HPDE6-E6E7 (cell line): ENCODE measurements at regions not wholly inside any gene's neighbourhood (a gene's known extent, or its start where the extent isn't known, plus 50 kb on each side); places are given as distances from the start of the nearest gene placed in this dataset.
"Not testable (repeated sequence)": the region's sequence is repeated elsewhere in the genome, so short reads cannot be mapped to it uniquely, and the experiment has no call there.

ENCODE experiments used
- DNase-seq: peaks from one replicate; pipeline ENCODE4 v3.0.0; 2011; ENCODE audit warnings: missing footprints; ENCODE audit errors: extremely low spot score

DNA sequence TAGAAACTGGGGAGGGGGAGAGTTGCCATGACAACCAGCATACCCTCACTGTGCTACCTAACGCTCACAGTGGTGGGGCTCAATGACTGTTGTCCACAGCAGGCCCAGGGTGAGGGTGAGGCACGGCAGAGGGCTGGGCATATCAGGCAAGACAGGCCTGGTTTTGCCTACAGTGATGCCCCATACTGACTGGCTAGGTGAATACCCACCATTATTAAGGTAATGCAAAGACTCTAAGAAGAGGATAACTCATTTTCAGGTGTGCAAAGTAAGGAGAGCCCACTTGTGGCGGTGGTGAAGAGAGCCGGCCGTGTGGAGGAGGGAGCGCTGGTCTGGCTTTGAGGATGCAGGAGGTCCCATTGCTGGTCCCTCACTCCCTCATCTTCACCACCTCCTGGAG is 422.3 kb downstream of the FUT8 start:
- no peak for DNase-seq

DNA sequence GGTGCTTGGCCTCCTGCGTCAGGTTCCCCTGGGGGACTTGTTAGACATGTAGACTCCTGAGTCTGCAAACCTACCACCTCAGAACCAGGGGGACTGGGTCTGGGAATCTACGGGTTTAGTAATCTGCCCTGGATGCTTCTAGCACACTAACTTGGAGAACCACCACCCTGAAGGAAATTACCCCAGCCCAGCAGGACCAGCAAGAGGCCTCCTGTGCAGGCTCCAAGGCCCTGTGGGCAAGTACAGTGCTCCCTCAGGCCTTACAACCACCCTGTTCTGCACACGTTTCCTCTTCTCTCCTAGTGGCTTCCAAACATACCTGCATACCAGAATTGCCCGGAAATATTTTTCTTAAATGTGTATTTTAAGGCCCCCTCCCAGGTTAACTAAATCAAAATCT is 423.0 kb downstream of the FUT8 start:
- DNase-seq, result no peak

DNA sequence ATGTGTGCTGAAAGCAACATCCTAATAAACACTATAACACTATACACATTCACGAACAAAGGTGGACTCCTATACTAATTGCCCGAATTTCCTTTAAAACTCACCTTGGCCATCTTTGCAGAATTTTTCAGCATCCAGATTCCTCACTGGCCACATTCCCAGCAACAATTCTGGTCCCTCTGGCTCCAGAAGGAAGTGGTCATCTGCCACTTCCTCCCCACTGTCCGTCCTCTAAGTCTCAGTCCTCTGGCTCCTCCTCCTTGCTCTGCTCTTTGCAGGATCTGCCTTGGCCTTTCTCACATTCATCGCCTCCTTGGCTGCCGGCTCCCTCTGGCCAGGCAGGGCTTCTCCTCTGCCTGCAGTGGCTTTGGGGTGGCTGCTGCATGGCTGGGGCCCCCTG is 426.0 kb downstream of the FUT8 start:
- no peak for DNase-seq

DNA sequence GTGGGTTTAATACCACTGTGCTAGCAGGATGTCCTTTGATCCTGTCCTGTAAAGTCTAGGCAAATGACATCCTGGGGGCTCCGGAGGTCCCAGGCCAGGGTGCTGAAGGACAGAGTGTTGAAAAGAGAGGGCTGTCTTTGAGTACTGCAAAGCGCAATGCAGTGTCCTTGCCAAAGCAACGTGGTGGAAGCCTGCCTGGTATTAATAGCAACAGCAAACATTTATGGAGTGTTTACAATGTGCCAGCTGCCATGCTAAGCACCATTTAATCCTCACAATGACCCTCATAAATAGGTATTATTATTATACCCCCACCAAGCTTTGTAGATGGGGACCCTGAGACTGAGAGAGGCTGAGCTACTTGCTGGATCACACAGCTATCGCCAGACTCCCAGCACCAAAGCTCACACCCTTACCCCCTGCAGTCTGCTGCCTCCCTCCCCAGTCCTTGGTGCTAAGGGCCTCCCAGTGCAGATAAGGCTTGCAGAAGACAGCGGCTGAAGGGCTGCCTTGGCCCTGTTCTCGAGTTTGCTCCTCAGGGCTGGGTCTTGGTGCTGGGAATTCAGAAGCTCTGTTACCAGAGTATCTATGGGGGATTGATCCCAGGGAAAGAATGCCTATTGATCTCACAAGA is 427.7 kb downstream of the FUT8 start:
- no peak for DNase-seq

DNA sequence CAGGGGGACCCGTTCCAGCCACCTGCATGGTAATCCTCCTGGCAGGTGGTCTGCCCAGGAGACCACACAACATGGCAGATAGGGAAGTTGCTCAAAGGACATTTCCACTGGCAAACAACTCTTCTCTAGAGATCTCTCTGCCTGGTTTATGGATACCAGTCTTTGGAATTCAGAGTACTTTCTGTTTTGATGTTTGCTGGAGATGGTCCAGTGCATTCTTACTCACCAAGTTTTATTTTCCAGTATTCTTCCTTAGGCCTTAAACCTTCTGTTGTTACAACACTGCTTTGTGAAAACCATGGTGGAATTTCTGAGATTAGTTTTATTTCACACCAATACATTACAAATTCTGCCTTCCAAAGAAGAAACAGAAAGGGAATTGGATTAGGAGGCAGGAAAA is 428.3 kb downstream of the FUT8 start:
- no peak for DNase-seq

DNA sequence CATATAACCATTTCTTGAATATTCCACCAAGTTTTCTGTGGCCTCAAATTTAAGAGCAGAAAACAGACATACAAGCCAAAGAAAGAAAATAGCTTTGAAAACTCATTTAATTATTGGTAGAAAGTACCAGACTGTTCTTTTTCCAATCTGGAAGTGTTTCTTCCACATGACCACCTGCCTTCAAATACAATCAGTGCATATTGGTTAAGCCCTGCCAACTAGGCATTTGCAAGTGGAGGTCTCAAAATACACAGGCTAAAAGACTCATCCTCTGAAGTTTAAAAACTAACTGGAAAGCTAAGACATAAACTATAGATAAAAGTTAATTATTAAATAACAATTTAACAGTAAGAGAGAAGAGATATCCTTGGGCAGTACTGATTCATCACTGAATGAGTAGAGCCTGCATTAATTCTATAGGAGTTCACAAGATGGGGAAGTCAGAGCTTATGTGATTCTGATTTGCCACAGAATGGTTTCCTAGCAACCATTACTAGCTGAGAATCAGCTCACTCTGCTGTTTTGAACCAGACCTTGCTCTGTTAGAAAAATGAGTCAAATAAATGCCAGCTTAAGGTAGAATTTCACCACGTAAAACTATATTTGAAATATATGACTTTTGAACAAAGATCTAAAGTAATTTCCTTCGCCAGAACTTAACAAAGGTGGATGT is 433.8 kb downstream of the FUT8 start:
- DNase-seq, result no peak

DNA sequence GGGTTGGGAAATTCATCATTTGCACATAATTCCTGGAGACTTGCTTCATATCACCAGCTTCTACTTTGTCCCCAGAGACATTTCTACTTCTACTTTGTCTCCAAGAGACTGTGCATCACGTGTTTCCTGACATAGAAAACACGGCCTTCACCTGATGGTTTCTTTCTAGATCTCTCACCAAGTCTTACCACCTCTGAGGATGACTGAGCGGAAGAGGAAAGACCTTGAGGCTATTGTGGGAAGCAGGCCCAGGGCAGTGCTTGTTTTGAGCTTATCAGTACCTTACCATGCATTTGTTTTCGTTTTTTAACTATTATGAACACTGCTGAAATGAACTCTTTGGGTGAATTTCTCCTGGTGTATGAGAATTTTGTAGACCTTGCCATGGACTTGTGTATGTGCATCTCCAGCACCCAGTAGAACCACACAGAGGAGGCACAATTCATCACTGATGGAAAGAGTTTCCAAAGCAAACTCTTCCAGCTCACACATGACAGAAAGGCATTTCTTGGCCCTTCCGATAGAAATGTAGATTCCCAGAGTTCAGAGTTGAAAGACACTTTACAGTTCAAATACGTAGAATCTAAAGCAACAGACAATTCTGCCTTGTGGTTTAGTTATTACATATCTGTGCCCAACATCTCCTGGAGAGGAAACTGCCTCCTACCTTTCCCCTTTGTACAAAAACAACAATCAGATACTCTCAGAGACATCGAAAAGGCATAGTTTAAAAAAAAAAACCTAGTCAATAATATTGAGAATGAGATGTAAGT is 434.7 kb downstream of the FUT8 start:
- DNase-seq, result no peak

DNA sequence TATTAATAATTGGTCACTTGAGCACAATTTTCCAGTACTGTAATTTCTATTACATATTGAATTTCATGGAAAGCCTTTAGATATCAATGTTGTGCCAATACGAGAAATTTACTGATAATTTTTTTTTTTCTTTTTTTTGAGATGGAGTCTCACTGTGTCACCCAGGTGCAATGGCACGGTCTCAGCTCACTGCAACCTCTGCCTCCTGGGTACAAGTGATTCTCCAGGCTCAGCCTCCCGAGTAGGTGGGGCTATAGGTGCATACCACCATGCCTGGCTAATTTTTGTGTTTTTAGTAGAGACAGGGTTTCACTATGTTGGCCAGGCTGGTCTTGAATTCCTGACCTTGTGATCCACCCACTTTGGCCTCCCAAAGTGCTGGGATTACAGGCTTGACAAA is 435.4 kb downstream of the FUT8 start:
- DNase-seq, result not testable (repeated sequence)

DNA sequence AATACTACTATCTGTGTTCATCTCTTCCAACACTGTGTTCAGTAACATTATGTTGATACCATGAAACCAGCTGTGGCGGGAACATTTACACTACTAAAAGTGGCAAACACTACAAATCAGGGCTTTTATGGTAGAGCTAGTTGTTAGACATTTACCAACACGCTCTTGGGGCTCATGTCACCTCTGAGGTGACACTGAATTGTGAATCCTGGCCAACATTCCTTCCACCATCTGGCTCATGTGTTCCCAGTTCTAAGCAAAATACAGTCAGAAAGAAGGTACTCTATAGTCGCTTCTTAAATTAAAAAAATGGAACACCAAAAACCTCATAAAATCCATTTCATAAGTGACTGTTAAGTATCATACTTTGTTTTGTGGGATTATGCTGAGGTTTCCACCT is 436.6 kb downstream of the FUT8 start:
- DNase-seq, result no peak

DNA sequence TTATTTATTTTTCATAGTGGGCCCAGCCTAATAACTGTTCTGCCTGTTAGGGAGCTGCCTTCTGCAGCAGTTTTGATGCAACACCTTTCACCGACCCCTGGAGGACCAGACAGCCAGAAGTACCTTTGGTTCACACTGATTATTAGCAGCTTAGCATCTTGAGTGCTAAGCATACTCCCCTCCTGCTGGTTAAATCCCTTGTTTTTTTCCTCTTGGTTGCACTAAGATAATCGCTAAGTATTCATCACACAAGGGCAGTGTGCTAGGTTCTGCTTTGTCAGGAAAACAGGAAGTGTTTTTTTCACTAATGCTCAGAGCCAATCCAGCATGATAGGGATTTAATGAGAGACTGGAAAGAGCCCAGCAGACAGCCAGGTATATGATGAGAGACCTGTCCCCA is 437.0 kb downstream of the FUT8 start:
- DNase-seq, result no peak

DNA sequence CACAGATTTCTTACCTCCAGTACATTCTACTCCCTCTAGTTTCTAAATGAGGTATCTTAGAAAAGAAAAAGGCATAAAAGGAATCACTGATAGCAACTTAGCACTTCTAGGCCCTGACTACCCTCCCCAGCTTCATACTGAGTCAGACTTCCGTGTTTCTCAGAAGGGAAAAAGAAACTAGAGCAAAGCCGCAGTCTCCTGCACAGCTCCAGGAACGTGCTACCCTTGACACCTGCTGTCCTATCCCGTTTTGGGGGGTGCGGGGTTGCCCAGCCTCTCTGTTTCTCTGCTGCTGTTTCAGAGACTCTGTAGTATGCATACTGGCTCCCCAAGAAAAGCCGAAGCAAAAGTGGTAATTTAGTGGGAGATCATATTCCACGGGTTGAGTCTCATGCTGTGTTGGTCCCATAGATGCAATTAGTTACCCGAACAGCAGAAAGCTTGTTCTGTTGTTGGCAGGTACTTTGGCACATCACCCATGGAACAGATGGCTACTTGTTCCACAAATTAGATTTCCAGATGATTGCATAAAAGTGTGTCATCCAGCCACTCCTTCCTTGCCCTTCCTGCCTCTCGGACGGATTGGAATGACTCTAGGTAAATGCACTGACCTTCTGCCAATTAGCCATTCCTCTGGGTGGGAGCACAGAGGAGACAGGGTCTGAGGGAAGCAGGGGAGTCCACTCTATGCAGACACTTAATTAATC is 438.1 kb downstream of the FUT8 start:
- no peak for DNase-seq

DNA sequence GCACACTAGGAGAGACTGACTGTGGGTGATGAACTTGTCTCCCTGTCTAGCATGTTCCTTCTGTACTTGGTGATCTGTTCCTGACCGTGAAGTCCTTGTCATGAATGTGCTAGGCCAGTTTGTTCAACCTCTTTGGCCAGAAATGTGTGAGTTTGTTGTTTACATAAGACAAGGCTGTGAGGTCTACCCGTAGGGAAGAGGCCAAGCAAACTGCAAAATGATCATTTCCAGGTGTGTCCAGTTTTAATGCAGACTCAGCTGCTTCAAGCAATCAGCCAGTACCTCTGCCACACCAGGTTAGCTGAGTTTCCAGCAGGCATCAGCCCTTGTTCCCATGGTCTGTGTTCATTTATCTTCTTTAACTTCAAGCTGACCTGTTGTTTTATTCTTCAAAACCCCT is 440.2 kb downstream of the FUT8 start:
- no peak for DNase-seq

DNA sequence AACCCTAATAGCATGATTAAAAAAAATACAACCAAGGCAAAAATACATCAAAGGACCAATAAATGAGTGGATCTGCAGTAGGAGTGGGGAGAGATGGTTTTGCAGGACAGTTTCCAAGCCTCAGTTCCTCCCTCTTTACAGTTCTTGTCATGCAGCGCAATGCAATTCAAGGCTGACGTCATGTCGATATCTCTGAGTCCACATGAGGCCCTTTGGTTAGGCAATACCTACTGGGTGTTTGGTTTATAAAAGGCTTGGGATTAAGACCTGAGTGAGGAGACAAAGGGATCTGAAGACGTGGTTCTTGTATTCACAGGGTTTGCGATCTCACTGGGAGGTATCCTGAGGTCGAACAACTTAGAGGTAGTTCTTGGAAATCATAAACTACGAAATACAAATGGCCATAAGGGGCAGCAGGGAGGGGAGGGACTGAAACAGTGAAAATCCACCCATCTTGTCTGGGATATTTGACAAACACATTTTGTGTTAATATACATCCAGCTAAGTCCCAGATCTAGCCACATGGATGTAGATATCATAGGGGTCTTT is 441.0 kb downstream of the FUT8 start:
- no peak for DNase-seq

DNA sequence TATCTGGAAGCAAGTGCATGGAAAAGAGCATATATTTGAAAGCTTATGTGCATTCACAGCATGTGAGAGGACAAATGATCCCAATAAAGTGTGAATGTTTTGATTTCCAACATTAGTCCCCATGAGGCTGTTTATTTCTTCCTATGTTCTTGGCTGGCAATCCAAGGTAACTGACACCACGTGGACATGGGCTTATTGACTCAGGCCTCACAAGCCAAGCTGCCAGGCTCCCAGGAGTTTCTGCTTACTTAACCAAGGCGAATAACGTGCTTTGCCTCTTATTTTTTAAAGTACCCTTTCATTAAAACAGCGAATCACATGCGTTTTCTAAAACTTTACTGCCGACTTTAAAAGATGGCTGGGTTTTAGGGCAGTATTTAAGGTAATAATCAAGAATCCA is 441.7 kb downstream of the FUT8 start:
- DNase-seq, result no peak

DNA sequence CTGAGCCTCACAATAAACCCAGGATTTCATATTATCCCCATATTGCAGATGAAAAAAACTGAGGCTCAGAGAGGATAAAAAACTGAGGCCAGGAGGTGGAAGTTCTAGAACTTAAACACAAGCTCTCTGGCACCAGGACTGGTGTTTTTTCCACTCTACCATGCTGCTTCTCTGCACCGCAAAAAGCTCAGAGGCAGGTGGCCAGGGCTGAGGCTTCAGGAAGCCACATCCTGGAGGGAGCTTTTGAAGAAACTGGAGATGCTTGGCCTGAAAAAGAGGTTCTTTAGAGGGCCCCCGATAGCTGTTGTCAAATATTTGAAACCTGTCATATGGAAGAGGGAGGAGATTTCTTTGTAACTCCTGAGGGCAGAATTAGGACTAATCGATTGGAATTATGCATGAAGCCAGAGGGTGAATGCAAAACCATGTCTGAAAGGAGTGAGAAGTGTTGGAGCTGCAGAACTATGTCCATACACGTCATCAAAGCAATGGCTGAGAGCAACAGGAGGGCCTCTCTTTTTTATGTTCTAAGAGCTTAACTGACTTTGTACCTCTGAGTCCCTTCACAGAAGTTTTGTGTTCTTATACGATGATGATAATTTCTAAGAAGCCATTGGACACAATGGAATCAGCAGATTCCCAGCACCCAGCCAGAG is 448.6 kb downstream of the FUT8 start:
- no peak for DNase-seq

DNA sequence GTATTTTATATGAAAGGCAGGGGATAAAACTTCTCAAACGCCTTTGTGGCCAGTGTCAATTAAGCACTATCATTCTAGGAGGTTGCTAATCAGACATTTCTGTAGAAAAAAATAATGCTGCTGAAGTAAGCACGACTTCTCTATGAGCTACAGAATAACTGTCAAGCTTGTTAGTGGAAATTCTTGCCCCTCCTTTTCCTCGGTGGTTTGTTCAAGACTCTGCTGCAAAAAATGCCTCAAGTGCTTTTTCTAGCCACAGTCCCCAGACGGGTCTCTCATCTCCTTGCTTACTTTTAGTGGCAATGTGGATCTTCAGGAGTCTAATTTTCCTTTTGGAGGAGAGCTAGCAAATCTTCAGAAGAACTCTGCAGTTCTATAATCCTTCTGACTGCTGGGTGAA is 452.0 kb downstream of the FUT8 start:
- no peak for DNase-seq

DNA sequence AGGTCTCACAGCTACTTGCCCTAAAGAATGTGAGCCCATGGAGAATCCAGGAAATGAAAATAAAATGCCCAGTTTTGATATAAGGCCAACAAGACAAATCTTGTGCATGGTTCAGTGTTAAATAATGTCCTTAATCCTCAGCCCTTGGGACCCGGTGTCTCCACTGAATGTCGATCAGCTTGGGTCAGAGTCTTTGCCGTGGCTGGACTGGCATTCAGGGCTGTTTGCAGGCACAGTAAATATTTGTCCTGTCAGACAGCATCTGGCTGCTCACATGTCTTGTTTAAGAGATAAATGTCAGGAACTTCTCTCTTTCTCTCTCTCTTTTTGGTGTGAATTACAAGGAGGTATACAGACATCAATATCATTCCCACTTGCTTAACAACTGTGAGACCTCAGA is 452.5 kb downstream of the FUT8 start:
- DNase-seq, result no peak

DNA sequence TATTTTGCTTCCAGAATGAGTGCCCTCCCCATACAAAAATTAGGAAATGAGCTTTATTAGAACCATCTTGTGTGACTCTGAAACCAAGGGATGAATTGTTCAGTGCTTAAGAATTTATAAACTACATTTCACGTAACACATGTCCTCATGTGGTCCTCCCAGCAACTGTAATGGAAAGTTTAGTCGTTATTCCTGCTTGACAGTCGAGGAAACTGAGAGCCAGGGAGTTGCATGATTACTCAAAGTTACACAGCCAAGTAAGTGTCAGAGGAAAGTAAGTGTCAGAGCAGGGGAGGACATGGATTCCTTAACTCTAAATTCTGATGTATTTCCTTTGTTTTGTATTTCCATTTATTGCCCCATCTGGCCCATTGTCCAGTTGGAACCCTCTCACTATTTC is 453.9 kb downstream of the FUT8 start:
- no peak for DNase-seq

DNA sequence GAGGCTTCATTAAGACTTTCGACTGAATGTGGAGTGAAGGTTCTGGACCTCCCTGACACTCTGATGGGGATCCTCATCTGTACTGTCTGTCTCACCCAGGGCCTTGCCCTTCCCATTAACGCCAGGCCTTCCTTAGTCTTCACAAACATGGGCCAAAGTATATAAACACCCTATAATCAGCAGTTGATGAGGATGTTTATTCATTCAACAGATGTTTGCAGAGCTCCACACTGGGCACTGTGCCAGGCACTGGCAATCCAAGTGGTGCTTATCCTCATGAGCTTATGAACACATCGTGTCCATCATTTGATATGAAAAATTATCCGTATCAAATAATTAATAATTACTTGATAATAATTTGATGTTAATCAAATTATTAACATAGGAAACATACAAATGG is 454.4 kb downstream of the FUT8 start:
- no peak for DNase-seq

DNA sequence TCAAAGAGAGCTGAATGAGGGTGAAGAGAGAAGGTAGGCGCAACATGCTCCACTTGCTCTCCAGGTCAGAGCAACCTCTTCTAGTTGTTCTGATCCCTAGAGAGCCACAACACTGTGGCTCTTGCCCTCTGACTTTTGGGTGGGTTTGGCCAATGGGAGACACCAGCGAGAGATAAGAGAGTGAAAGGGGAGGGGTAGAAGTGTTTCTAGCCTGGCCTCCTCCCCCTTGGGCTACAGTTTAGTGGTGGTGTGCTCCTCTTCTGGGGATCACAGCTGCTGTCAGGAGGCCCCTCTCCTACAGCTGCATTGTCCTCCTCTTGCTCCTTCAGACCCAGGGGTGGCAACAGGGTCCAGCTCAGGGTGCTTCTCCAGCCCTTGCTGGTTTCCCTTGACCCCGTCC is 454.8 kb downstream of the FUT8 start:
- no peak for DNase-seq

DNA sequence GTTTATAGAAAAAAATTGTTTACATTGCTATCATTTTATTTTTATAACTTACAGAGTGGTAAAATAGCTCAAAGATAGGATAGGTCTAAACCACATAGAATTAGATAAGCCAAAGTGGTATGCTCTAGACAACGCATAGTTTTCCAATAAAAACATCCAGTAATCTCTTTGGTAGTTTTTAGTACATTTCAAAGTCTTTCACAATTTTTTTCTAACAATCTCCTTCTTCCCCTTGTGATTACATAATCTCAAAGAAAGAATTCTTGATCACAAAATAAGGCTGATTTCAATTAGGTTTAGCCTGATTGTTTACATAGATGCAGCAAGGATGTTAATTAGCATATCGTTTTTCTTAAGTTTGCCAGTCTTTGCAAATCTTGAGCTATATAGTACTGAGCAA is 460.0 kb downstream of the FUT8 start:
- no peak for DNase-seq

DNA sequence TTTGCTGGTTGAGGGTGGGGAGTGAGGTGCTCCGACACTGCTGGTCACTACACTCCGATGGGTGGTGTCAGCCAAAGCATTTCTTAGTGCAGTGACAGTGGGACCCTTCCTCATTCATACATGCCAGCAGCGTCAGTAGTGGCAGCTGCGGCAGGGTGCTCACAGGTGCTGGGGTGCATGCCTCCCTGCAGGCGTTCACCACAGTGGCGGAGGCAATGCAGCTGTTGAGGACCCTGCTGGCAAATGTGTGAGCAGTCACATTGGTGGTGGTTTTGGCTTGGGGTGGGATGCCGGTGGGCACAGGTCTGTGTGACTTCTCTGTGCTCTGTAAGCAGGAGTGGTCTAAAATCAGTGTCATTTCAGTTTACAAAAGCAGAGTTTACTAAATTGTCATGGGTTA is 464.6 kb downstream of the FUT8 start:
- no peak for DNase-seq
